ENCODE measurements at regions not wholly inside any gene's neighbourhood (a gene's known extent, or its start where the extent isn't known, plus 50 kb on each side); places are given as distances from the start of the nearest gene placed in this dataset.

GRCh38 chr14:61618448-61618847 lies 76.9 kb upstream of the HIF1A start:
- intact Hi-C loops (cut with DNase I), result no loop called here
- peaks cover 8 to 33% (median 28%) of the 10 kb centered on the region in 4 donors for H3K4me1 ChIP-seq
- no peaks in the 10 kb centered on the region for H3K36me3 ChIP-seq
- no peak for DNase-seq (ENCODE audit: extremely low spot score)
- no peaks in the 10 kb centered on the region for H3K27me3 ChIP-seq
- TF ChIP-seq CTCF (IDR thresholded peaks at IDR 0.05), result no peak
- TF ChIP-seq EP300 (IDR thresholded peaks at IDR 0.05), result no peak
- TF ChIP-seq POLR2A (IDR thresholded peaks at IDR 0.05; ENCODE audit: low read depth), result no peak
- TF ChIP-seq POLR2AphosphoS5 (IDR thresholded peaks at IDR 0.05), result no peak
- no peaks in the 10 kb centered on the region for H3K9me3 ChIP-seq
- H3K4me3 ChIP-seq, result no peak overlapping the region
- 85% methylated on average over 5 of the region's 5 CpGs for WGBS
- no peak overlapping the region for H3K27ac ChIP-seq (replicated peaks in 1 of 4)

DNA sequence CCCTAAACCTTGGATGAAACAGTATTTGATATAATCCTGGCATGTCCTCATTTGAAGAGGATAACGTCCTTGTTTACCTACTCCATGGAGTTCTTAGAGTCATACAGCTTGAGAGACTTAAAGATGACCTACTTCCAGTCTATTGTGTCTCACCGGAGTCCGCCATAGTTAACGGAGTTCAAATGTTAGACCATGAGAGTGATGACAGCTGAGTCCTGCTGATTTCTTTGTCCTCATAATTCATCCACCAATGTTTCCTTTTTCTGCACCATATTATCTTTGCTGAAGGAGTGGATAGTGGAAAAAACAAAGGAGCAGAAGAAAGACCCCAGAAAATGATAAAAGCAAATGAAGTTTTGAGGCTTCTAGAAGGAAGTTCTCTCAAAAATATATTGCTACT lies 75.8 kb upstream of the HIF1A start:
- 95% methylated on average over 4 of the region's 4 CpGs for WGBS
- intact Hi-C loops (cut with DNase I), result no loop called here
- peaks cover 8 to 33% (median 28%) of the 10 kb centered on the region in 4 donors for H3K4me1 ChIP-seq
- TF ChIP-seq CTCF (IDR thresholded peaks at IDR 0.05), result no peak
- TF ChIP-seq POLR2AphosphoS5 (IDR thresholded peaks at IDR 0.05), result no peak
- no peak for TF ChIP-seq POLR2A (IDR thresholded peaks at IDR 0.05; ENCODE audit: low read depth)
- TF ChIP-seq EP300 (IDR thresholded peaks at IDR 0.05), result no peak
- H3K4me3 ChIP-seq, result no peak overlapping the region
- H3K36me3 ChIP-seq, result no peaks in the 10 kb centered on the region
- H3K9me3 ChIP-seq, result no peaks in the 10 kb centered on the region
- H3K27ac ChIP-seq (replicated peaks in 1 of 4), result peak overlapping the region in 2 of 4 donors; percentile 64 to 80
- H3K27me3 ChIP-seq, result no peaks in the 10 kb centered on the region
- DNase-seq (ENCODE audit: extremely low spot score), result no peak

- Histone ChIP-seq H3K4me1 (peaks cover 8 to 33% (median 28%) of the 10 kb centered on the region in 4 donors), H3K27me3 (no peaks in the 10 kb centered on the region), H3K9me3 (no peaks in the 10 kb centered on the region), H3K27ac (replicated peaks in 1 of 4) (peak overlapping the region; percentile 60 to 80 (median 63)), H3K36me3 (no peaks in the 10 kb centered on the region), H3K4me3 (no peak overlapping the region)
- no peak for DNase-seq (ENCODE audit: extremely low spot score)
- TF ChIP-seq POLR2A (IDR thresholded peaks at IDR 0.05; ENCODE audit: low read depth) (no peak), CTCF (IDR thresholded peaks at IDR 0.05) (peak in 1 of 3 experiments; percentile 20), POLR2AphosphoS5 (IDR thresholded peaks at IDR 0.05) (no peak), EP300 (IDR thresholded peaks at IDR 0.05) (peak; percentile 63)
- 58% methylated on average over 6 of the region's 6 CpGs for WGBS
- intact Hi-C loops (cut with DNase I), result no loop called here
These were observed 75.0 kb upstream of the HIF1A start for GRCh38 chr14:61620130-61620946.

GRCh38 chr14:61621444-61621843 lies 73.9 kb upstream of the HIF1A start:
- intact Hi-C loops (cut with DNase I), result no loop called here
- no peak for TF ChIP-seq POLR2AphosphoS5 (IDR thresholded peaks at IDR 0.05)
- no peak for TF ChIP-seq POLR2A (IDR thresholded peaks at IDR 0.05; ENCODE audit: low read depth)
- TF ChIP-seq CTCF (IDR thresholded peaks at IDR 0.05), result no peak
- TF ChIP-seq EP300 (IDR thresholded peaks at IDR 0.05), result no peak
- 83% methylated on average over 7 of the region's 7 CpGs for WGBS

More at GRCh38 chr14:61621444-61621843, 73.9 kb upstream of the HIF1A start:
- peaks cover 3 to 24% (median 20%) of the 10 kb centered on the region in 4 donors for H3K4me1 ChIP-seq
- H3K4me3 ChIP-seq, result no peak overlapping the region
- no peak overlapping the region for H3K27ac ChIP-seq (replicated peaks in 1 of 4)
- DNase-seq (ENCODE audit: extremely low spot score), result no peak
- H3K36me3 ChIP-seq, result no peaks in the 10 kb centered on the region
- no peaks in the 10 kb centered on the region for H3K9me3 ChIP-seq
- no peaks in the 10 kb centered on the region for H3K27me3 ChIP-seq
